ENCODE measurements at regions not wholly inside any gene's neighbourhood (a gene's known extent, or its start where the extent isn't known, plus 50 kb on each side); places are given as distances from the start of the nearest gene placed in this dataset.

- no peaks in the 10 kb centered on the region for H3K9me3 Mint-ChIP-seq
- Histone ChIP-seq H3F3A (ENCODE audit: low read depth) (no peaks in the 10 kb centered on the region), H3K27me3 (no peaks in the 10 kb centered on the region), H3K79me2 (ENCODE audit: low read depth) (no peaks in the 10 kb centered on the region), H3K27ac (no peak overlapping the region), H3K36me3 (no peaks in the 10 kb centered on the region), H4K20me1 (ENCODE audit: low read depth) (no peaks in the 10 kb centered on the region), H3K9me3 (ENCODE audit: low read depth) (no peaks in the 10 kb centered on the region), H3K4me2 (no peak overlapping the region), H3K9ac (no peak overlapping the region), H3K4me3 (no peak overlapping the region), H2AFZ (replicated peaks) (no peak overlapping the region), H3K4me1 (peaks cover 7% of the 10 kb centered on the region)
- H3K27me3 Mint-ChIP-seq (ENCODE audit: insufficient read depth, low read depth) = no peaks in the 10 kb centered on the region
- no peaks in the 10 kb centered on the region for H3K4me1 Mint-ChIP-seq
- H3K4me3 Mint-ChIP-seq = no peak overlapping the region
- H3K36me3 Mint-ChIP-seq = no peaks in the 10 kb centered on the region
- TF ChIP-seq EZH2 (IDR thresholded peaks at IDR 0.05) (no peak), EZH2phosphoT487 (IDR thresholded peaks at IDR 0.05) (no peak)
- TF ChIP-seq, protein P1, sequence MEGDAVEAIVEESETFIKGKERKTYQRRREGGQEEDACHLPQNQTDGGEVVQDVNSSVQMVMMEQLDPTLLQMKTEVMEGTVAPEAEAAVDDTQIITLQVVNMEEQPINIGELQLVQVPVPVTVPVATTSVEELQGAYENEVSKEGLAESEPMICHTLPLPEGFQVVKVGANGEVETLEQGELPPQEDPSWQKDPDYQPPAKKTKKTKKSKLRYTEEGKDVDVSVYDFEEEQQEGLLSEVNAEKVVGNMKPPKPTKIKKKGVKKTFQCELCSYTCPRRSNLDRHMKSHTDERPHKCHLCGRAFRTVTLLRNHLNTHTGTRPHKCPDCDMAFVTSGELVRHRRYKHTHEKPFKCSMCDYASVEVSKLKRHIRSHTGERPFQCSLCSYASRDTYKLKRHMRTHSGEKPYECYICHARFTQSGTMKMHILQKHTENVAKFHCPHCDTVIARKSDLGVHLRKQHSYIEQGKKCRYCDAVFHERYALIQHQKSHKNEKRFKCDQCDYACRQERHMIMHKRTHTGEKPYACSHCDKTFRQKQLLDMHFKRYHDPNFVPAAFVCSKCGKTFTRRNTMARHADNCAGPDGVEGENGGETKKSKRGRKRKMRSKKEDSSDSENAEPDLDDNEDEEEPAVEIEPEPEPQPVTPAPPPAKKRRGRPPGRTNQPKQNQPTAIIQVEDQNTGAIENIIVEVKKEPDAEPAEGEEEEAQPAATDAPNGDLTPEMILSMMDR (IDR thresholded peaks at IDR 0.05) = no peak
- no peak for DNase-seq (ENCODE audit: low spot score)
- no peak overlapping the region for H3K27ac Mint-ChIP-seq
Measured at GRCh38 chr18:43917520-43917919, 640.2 kb upstream of the SYT4 start.

GRCh38 chr18:43919551-43919950, 642.3 kb upstream of the SYT4 start:
- Histone ChIP-seq H3F3A (ENCODE audit: low read depth) (no peaks in the 10 kb centered on the region), H4K20me1 (ENCODE audit: low read depth) (no peaks in the 10 kb centered on the region), H3K27ac (no peak overlapping the region), H3K4me1 (peaks cover 7% of the 10 kb centered on the region), H3K4me2 (no peak overlapping the region), H2AFZ (replicated peaks) (no peak overlapping the region), H3K4me3 (no peak overlapping the region), H3K27me3 (no peaks in the 10 kb centered on the region), H3K9ac (no peak overlapping the region), H3K36me3 (no peaks in the 10 kb centered on the region), H3K9me3 (ENCODE audit: low read depth) (no peaks in the 10 kb centered on the region), H3K79me2 (ENCODE audit: low read depth) (no peaks in the 10 kb centered on the region)
- Mint-ChIP-seq H3K27me3 (ENCODE audit: insufficient read depth, low read depth) (no peaks in the 10 kb centered on the region), H3K4me3 (no peak overlapping the region), H3K36me3 (no peaks in the 10 kb centered on the region), H3K27ac (no peak overlapping the region), H3K4me1 (no peaks in the 10 kb centered on the region), H3K9me3 (no peaks in the 10 kb centered on the region)
- no peak for DNase-seq (ENCODE audit: low spot score)
- TF ChIP-seq EZH2phosphoT487 (IDR thresholded peaks at IDR 0.05) = no peak
- no peak for TF ChIP-seq EZH2 (IDR thresholded peaks at IDR 0.05)
- TF ChIP-seq, protein P1 (IDR thresholded peaks at IDR 0.05) = no peak

GRCh38 chr18:43931439-43931838, 654.1 kb upstream of the SYT4 start:
- no peak overlapping the region for H3K4me3 ChIP-seq
- Mint-ChIP-seq H3K4me1 (peaks cover 12% of the 10 kb centered on the region), H3K27me3 (ENCODE audit: insufficient read depth, low read depth) (no peaks in the 10 kb centered on the region), H3K36me3 (no peaks in the 10 kb centered on the region), H3K9me3 (no peaks in the 10 kb centered on the region), H3K27ac (no peak overlapping the region), H3K4me3 (no peak overlapping the region)
- no peak overlapping the region for H3K27ac ChIP-seq
- no peaks in the 10 kb centered on the region for H3K9me3 ChIP-seq (ENCODE audit: low read depth)
- H3K79me2 ChIP-seq (ENCODE audit: low read depth) = no peaks in the 10 kb centered on the region
- TF ChIP-seq, protein P1 (IDR thresholded peaks at IDR 0.05) = no peak
- TF ChIP-seq EZH2 (IDR thresholded peaks at IDR 0.05) = no peak
- no peak for TF ChIP-seq EZH2phosphoT487 (IDR thresholded peaks at IDR 0.05)
- H3K27me3 ChIP-seq = no peaks in the 10 kb centered on the region
- DNase-seq (ENCODE audit: low spot score) = no peak
- H3F3A ChIP-seq (ENCODE audit: low read depth) = no peaks in the 10 kb centered on the region
- H3K36me3 ChIP-seq = no peaks in the 10 kb centered on the region
- H3K9ac ChIP-seq = no peak overlapping the region
- H3K4me1 ChIP-seq = no peaks in the 10 kb centered on the region
- H4K20me1 ChIP-seq (ENCODE audit: low read depth) = no peaks in the 10 kb centered on the region
- no peak overlapping the region for H2AFZ ChIP-seq (replicated peaks)
- H3K4me2 ChIP-seq = no peak overlapping the region

Data from neural progenitor cell (in vitro differentiated cells).